Stimulated activated CD4-positive, alpha-beta T cell treated with anti-CD3 and anti-CD28 coated beads, Interleukin-2, amount 100 ng/mL, for 4 hours (primary cell): ENCODE measurements at regions not wholly inside any gene's neighbourhood (a gene's known extent, or its start where the extent isn't known, plus 50 kb on each side); places are given as distances from the start of the nearest gene placed in this dataset.

Experiments used
- DNase-seq: peaks from one replicate; pipeline ENCODE4 v3.0.0-alpha.2; 2020; ENCODE audit warnings: low read depth

DNA sequence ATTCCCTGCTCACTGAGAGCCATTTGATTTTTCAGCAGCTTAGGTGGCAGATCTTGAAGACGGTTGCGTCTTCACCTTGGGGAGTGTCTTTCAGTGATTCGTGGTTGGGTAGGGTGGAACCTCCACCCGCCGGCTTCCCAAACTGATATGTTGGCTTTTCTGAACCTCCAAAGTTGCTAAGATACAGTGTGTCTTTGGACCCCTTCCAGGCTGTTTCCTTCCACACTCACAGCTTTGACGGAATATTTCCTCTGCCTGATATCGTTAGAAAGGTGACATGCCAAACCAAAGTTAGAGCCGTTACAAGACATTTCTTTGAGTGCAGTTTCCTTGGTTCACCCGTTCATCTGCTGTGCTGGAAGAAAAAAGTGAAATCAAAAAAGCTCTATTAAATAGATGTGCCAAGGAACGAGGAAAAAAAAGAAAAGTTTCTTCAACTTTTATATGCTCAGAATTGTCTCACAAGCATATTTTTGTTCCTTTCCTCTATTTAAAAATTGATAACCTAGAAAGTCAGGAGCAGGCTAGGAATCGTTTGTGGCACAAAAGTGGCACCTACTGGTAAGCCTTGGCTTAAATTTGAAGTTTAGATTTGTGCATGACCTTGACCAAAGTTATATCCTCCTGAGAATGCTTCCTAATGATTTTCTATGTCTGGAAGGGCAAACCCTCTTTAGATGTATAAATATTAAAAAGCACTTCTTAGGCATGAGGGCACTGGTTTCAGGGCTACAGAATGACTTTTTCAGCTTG lies 270.7 kb upstream of the WWC1 start:
- DNase-seq: no peak

DNA sequence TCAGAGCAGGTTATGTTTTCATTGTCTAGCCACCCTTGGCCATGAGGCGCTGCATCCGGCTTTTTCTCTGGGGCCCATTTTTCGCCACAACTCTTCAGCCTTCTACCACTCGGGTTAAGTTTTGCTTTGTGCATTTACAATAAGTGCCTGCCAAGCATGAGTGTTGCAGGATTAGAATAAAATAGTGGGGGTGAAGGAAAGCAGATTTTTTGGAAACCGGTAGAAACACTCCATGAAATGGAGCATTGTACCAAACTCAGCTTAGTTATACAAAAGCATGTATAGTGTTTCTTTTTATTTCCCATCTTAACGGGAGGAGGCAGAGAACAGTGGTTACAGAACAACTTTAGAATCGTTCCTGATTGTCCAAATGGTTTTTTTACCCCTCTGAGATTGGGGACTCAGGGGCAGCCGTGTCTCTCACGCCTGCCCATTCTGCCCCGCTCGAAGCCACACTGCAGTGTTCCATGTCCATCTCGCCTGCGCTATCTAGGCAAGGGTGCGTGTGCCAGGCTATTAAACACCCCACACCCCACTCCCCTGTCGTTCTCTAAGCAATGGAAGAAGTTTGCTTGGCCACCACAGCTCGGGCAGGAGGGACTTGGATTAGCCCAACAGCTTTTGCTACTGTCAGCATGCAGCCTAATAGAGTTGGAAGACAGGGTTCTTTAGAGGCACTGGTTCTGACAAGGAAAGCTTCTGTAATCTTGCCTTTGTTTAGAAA lies 268.8 kb upstream of the WWC1 start:
- DNase-seq: no peak

DNA sequence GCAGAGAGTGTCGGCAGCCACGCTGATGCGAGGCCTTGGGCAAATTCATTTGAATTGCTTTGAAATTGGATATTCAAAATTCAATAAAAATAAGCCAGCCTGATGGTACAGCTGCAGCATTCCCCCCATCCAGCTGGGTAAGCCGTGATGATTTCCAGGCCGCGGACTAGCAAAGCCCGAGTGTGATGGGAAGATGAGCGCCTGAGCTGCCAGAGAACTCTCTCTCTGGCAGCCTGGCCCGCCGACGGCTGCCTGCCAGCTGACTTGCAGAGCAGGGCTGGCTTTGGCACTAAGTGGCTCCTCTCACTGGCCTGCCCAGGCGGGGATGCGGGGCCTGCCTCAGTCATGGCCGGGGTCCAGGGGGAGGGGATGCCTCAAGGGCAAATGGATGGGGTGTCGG lies 268.3 kb upstream of the WWC1 start:
- no peak for DNase-seq

DNA sequence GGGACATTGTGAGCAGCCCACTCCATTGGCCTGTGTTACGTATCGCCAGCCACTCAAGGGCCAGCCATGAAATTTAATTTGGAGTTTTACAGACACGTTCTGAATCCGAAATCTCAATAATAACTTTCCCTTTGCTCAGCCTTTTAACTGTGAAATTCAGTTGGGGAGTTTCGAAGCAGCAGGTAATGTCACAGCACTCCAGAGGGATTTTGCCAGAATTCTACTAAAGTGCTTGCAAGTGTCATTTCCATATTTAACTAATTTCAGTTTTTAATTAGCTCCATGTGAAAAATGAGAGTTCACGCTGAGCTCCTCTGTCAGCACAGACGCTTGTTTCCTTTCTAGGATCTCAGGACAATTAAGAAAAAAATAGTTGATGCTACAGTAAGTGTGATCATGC lies 267.1 kb upstream of the WWC1 start:
- no peak for DNase-seq

DNA sequence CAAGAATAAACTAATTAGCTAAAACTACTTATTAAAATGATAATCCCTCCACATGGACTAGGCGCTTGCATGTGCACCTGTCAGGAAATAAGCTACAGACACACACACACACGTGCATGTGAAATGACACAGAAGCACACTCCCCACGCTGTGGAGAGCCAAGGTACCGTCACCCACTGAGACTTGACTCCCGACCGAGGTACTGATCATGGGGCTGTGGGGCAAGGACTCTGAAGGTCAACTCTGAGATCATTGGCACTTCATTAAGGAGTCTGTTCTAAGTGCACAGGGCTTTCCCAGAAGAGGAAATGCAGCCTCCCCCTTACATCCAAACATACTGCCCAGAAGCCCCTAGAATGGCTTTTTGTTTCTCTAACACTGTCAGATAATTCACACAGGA lies 264.4 kb upstream of the WWC1 start:
- no peak for DNase-seq

DNA sequence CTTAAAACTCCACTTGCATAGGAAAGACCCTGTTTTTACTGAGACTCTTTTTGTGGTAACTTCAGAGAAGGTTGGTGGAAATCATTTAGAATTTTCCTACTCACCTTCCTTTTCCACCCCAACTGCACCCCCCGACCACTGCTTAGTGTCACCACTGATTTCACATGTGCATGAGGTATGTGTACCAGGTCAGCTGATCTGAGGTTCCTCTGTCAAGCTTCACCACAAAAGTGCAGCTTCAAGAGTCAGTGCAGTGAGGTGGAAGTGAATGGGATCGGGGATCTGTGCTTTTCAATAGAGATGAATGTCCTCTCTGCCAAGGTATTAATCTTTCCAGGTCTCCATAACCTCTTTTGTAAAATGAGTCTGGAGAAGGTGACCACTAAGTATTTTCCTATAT lies 260.5 kb upstream of the WWC1 start:
- no peak for DNase-seq

DNA sequence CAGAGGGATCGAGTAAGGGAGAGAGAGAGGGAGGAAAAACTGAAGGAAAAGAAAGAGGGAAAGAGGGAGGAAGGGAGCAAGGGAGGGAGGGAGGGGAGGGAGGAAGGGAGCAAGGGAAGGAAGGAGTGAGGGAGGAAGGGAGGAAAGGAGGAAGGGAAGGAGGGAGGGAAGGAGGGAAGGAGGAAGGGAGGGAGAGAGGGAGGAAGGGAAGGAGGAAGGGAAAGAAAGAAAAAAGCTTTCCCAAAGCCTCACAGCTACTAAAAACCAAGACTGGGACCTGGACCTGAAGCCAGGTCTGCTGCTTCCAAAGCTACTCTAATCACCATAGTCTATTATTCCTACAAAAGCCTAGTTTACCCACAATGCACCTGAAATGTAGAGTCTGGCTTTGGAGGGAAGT lies 259.8 kb upstream of the WWC1 start:
- no peak for DNase-seq

DNA sequence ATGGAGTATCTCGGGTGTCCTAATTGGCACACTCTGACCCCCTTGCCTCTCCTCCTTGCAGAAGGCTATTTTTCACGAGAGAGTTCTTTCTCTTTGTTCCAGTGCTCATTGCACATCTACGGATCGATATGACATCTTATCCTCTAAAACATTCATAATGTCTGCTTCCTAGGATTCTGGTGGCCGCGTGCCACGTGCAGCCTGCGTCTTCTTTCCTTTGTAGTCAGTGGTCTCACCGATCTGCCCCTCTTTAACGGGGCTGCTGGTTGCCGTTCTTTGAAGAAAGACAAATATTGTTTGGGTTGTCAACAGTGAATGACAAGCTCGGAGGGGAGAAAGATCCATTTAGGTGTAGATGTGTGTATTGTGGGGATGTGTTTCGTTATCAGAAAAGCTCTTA lies 252.4 kb upstream of the WWC1 start:
- no peak for DNase-seq

DNA sequence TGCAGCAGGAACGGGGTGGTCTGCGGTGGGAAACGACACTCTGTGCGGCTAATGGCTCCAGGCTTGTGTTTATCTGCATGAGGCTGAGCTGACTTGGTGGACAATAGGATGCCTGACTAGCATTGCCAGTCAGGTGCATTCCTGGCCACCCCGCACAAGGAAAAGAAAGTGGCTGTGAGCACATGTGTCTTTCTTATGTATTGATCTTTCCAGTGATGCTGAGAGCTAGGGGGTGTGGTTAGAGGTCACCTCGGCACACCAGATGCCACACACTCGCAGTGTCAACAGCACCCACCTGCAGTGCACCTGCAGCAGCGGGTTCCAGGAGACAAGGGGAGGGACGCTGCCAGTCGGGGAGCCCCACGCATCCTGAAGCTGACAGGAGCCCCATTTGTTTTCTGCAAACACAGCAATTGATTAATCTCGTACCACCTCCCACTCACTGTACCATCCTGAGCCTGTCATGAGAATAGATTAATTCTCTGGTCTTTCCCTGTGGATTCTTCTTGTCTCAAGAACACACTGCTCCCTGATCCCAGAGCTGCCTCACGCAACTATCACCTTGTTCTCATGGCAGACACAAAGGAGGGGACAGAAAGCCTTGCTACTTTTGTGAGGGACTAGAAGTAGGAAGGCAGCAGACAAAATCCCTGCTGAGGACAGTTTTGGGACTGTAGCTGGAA lies 251.7 kb upstream of the WWC1 start:
- no peak for DNase-seq

DNA sequence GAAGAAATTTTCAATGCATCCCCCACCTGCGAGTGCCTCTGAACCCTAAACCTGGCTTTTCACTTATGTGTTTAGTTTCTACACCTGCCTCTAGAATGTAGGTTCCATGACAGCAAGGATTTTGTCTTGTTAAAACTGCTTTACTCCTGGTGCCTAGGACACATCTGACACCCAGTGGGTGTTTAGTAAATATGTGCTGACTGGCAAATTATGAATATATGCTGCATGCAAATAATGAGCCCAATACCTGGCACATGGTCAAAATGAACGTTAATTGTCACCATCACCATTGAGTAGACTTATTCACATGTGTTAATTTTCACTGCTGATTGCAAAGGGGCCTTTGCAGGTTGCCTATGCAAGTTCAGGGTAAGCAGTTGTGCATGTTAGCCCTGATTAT lies 249.9 kb upstream of the WWC1 start:
- no peak for DNase-seq

DNA sequence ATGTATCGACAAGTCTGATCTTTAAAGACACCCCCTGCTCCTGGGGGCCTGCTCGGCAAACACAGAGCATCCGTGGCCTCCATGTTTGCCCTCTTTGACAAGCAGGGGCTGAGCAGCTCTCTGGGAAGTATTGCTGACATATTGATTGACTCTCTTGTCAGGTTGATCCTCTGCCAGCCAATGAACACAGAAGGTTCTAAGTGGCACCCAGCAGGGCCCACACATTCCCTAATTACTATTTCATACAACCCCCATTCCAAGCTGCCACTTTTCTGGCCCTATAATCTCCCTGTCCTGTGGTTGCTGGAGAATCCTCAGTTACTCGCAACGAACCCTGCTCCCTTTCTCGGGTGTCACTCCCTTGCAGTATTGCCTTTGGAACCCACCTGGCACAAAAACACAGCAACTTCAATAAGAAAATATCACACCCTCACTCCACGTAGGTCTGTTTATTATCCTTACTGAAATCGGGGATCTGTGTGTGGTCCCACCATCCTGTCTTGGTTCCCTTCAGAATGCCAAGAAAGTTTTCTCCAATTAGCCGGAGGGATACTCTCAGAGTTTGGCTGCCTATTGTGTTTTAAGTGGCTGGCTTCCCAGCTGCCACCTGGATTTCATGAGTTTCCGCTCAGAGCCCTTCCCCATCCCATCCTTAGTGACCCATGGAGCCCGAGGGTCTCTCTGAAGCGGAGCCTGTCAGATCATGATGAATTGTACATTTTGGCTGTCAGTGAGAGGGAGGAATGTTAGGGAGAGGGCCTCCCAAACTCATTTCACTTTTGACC lies 249.0 kb upstream of the WWC1 start:
- DNase-seq: no peak

DNA sequence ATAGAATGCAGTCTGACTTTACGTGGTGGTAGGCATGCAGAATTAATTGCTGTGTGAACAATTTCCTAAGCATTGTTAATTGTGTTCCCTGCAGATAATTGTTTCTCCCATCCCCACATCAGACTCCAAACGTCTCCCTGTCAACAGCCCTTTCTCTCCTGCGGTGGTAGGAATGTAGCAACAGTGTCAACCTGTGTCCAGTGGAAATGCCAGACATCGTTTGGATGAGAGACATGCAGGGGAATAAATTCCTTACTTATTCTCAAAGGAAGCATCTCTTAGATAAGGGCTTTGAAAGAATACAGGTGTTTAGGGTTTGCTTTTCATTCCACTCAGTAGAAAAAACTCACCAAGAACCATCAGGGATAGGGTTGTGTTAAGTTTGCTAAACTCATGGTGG lies 245.3 kb upstream of the WWC1 start:
- DNase-seq: no peak

DNA sequence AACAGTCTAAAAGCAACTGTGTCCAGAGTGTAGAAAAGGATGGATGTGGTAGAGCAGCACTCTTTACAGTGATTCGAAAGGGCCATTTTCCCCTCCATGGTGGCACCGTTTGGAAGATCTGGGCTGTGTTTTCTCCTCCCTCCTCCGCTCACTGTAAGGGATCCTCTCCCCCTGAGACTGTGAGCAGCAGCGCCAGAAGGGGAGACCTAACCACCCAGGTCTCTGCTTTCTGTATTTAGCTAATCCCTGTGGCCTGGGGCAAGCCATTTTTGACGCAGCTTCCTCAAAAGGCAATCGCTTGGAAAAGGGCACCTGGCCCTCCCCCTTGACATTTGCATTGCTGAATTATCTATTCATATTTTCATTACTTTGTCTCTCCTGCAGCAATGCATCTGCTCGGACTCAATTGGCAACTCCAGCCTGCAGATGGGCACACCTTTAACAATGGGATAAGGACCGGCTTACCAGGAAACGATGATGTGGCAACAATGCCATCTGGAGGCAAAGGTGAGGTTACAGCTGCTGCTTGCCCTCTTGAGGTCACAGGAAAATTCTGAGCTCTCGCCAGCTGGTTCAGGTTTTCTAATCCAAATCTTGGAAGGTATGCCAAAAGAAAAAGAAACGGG lies 244.3 kb upstream of the WWC1 start:
- DNase-seq: no peak

DNA sequence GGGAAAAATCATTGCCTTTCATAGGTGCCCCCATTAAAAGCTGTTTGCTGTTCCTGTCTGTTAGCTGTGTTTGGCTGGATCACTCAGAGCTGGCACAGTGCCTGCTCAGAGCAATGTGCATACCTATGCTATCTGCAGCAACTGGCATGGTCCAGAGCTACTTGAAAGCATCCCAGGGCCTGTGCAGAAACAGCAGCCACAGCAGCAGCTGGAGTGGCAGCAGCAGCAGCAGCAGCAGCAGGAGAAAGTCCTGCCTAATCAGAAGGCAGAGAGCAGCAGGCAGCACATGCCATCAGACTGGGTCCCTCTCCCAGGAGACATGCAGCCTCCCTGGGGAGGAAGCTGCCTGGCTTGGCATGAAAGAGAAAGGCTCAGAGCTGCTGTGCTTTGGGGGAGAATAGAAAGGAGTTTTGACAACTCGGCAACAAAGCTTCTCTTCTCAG lies 243.8 kb upstream of the WWC1 start:
- DNase-seq: no peak

DNA sequence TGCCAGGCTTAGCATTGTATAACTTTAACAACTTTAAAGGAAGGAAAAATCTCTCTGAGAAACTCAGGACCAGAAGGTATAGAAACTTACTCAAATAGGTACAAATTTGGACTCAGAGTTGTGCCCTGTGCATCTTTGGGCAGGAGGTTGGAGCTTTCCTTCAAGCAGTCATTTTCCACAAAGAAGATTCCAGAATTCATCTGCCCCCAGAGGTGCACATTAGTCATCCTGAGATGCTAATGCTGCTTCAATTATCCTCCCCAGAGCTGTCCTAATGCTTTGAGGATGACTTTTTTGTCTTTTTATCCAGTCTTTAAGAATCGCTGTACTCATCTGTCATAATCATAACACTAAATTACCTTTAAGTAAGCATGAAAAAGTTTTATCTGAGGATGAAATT lies 243.0 kb upstream of the WWC1 start:
- no peak for DNase-seq

DNA sequence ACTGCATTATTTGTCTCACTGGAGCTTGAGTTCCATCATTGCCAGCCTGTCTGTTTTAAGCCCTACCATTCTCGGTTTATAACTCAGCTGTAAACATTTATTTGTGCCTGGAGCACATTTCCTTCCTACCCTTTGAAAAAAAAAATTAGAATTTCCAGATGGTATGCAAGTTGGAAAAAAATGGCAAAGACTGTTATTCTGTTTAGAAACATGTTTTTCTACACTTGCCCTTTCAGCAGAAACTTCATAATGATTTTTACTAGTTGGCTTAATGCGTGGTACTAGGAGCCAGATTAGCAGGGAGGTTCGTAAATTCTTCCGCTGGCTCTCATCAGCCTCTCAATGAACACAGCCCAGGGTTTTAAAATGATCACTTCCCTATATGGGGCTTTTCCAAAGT lies 238.8 kb upstream of the WWC1 start:
- no peak for DNase-seq

DNA sequence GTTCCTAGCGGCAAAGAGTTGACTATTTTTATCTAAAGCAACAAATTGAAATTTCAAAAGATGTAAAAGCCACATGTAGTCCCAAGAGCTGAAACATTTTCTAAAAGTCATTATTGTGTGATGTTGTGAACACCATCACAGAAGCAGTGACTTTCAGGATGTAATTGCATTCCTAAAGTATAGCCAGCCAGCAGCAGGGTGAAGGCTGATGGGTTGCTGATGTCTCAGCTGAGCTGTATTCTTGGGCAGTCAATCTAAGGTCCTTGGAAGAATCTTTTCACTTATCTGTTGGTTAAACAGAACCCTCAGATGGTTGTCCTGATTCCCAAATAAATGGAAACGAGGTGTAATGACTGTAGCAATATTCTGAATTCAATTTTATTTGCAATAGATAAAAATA lies 237.4 kb upstream of the WWC1 start:
- no peak for DNase-seq

DNA sequence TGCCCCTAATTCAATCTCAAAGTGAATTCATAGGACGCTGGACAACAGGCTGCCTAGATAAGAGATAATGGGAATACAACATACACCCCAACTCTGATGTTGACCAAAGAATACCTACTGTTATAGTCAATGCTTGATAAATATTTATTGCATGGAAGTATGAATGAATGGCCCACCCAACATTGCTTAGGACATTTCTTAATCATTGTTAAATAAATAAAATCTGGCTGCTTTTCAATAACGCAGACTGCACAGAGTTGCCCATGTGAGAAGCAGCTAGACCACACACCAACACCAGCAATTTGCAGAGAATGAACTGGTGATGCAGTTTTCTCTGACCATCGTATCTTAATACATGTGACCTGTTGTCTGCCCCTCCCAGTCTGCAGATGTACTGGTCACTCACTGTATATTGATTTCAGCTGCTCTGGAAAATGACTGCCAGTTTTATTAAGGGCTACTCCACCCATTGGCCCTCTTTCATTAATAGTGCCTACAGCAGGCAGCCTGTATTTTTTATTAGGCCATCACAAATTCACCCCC lies 236.2 kb upstream of the WWC1 start:
- DNase-seq: no peak

DNA sequence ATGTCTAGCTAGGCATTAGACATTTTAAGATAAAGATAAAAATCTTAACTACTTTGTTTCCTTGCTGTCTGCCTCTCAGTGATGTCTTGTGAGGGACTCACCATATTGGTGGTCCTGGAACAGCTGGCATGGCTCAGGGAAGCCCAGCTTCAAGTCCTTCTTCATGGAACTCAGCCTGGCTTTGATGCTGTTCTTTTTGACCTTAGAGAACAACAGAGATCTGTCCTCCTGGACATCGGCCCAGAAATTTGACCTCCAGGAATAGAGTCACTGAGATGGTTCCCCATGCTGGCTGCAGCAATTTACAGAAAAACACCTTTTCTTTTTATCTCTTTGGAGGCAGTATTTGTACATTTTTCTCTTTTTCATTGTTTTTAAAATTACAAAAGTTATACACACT lies 235.5 kb upstream of the WWC1 start:
- DNase-seq: no peak

DNA sequence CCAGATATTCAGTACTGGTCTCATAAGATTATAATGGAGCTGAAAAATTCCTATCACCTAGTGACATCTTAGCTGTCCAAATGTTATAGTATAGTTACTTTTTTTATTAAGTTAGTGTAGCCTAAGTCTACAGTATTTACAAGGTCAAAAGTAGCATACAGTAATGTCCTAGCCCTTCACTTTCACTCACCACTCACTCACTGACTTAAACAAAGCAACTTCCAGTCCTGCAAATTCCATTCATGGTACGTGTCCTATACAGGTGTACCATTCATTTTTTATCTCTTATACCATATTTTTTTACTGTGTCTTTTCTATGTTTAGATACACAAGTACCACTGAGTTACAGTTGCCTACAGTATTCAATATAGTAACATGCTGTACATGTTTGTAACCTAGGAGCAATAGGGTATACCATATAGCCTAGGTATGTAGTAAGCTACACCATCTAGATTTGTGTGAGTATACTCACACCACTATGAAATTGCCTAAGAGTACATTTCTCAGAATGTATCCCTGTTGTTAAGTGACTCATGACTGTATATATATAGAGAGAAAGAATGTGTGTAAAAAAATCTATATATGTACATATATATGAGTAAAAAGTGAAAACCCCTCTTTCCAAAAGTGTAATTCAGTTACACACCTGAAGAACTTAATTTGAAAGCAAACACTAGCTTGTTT lies 234.8 kb upstream of the WWC1 start:
- DNase-seq: no peak

DNA sequence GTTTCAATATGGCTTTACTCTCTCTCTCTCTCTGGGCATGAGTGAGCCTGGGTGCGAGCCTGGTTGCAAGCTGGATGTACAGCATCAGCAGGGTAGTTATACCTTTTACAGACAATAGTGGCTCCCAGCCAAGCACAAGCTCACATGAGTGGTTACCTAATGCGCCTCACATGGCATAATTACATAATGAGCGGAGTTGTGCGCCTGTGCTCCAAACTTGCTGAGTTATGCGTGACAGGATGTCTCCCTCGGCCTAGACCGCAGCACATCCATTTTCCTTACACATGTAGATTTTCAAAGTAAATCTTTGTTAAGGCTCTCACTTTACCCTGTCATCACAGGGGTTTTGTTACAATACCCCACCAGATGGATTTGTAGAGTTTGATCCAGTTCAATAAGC lies 233.5 kb upstream of the WWC1 start:
- no peak for DNase-seq
